T47D (cell line): ENCODE measurements at regions not wholly inside any gene's neighbourhood (a gene's known extent, or its start where the extent isn't known, plus 50 kb on each side); places are given as distances from the start of the nearest gene placed in this dataset.

Experiments used
- DNase-seq, 2 experiments: peaks; one replicate each; pipeline versions ENCODE4 v3.0.0 to v3.0.0-alpha.2; 2011 to 2012; ENCODE audit warnings: low read depth in 1 of 2, low spot score in 1 of 2
- JUND ChIP-seq: IDR thresholded peaks from 2 replicates; pipeline ENCODE4 v1.6.1; 2012; ENCODE audit warnings: low read depth
- in situ Hi-C: cut with HindIII; loops from 2 replicates; pipeline ENCODE4 v1.10.0; 2016; ENCODE audit warnings: low sequenced_read_pairs, low pct_unique_long_range_greater_than_20kb

DNA sequence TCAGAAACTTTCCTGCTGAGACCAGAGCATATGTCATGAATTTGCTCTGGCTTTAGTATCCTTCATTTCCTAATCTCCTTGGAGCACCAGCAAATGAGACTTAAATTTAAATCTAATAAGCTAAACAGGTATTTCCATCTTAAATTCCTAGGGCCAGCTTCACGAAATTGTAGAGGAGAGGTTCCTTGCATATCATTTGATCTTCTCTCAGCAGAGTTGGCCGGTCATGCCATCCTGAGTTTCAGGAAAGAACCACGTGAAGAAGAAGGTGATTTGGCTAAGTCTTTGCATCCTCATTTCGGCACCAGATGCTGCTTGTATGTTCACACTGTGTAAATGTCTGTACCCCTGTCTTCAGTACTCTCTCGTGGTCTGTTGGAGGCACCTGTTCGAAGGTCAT is 370.4 kb upstream of the NBEA start:
- TF ChIP-seq JUND, result no peak
- in situ Hi-C loops, result no loop called here
- no peak for DNase-seq

DNA sequence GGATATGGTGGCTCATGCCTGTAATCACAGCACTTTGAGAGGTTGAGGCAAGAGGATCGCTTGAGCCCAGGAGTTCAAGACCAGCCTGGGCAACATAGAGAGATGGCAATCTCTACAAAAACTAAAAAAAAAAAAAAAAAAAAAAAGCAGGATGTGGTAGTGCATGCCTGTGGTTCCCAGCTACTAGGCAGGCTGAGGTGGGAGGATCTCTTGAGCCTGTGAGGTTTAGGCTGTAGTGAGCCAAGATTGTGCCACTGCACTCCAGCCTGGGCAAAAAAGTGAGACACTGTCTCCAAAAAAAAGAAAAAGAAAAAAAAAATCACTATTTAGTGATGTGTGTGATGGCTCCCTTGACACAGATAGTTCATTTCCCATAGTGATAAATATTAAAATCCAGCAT is 365.0 kb upstream of the NBEA start:
- no peak for TF ChIP-seq JUND
- DNase-seq, result no peak
- in situ Hi-C loops, result no loop called here

- DNase-seq, result no peak
- in situ Hi-C loops, result no loop called here
These were observed 363.6 kb upstream of the NBEA start for GRCh38 chr13:34578471-34578870.

DNA sequence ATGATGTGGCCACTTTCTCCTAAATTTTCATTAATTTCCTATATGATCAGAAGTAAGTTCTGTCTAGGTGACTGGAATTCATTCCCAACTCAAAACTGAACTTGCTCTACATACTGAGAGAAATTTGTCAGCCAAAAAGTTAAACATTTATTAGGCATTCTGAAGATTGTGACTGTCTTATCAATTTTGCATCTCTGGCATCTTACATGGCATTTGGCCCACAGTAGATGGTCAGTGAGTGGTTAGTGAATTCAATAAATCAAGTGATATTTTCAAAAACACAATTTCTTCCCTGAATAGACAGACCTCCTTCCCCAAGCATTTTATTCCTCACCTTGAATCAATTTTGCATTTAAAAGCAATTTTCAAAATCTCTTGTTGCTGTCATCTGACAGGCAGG is 363.2 kb upstream of the NBEA start:
- no peak for TF ChIP-seq JUND
- in situ Hi-C loops, result no loop called here
- DNase-seq, result no peak

More at GRCh38 chr13:34578471-34578870, 363.6 kb upstream of the NBEA start:
- no peak for TF ChIP-seq JUND

DNA sequence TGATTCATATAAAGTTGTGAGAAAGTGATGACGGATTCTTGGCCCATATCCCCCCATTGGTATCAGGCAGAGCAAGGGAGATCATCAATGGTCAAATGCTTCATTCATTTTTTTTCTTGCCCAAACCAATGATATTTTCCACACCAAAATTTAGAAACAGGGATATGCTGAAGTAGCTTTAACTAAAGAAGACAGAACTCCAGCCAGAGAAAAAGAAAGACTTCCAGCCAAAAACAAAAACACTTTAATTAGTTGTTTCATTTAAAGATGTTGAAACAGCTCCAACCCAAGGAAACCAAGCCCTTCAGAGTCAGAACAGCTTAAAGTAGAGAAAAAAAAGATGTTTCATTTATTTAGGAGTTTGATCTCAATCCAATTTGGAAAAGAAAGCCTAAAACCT is 358.9 kb upstream of the NBEA start:
- no peak for DNase-seq
- TF ChIP-seq JUND, result no peak
- in situ Hi-C loops, result no loop called here

DNA sequence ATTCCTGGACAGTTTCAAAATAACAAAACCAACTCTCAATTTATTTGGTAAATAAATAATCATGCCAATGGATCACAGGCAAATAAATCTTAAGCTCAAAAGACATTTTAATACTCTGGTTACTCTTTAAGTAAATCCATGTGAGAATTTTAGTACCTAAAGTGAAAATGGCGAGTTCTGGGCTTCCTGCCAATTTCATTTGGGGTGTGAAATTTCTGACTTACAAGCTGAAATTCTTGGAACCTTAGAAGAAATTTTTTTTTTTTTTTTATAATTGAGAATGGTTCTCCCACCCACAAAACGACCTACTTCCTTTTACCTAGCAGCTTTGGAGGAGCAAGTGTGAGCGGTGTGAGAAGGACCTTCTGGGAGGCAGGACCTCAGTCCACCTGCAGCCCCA is 354.5 kb upstream of the NBEA start:
- DNase-seq, result no peak
- TF ChIP-seq JUND, result no peak
- in situ Hi-C loops, result no loop called here

- in situ Hi-C loops, result no loop called here
- TF ChIP-seq JUND, result no peak
- DNase-seq, result no peak
These were observed 353.7 kb upstream of the NBEA start for GRCh38 chr13:34588362-34588761.

- TF ChIP-seq JUND, result no peak
- in situ Hi-C loops, result no loop called here
- DNase-seq, result no peak
These were observed 352.5 kb upstream of the NBEA start for GRCh38 chr13:34589581-34589980.

DNA sequence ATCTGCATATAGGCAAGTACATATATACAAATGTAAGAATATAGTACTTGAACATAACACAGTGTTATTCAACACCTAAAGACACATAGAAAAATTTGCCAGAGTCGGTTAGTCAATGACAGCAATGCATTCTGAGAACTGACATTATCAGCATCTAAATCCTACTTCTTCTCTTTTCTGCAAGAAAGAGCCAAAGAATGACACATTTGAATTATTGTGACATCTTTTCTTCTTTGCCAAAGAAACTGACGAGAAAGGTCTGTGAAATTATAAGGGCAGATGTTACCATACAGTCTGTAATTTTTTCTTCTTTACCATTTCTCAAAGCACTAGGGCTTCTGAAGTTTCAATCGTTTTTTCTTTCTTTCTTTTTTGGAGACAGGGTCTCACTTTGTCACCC is 350.9 kb upstream of the NBEA start:
- no peak for TF ChIP-seq JUND
- DNase-seq, result no peak
- in situ Hi-C loops, result no loop called here

DNA sequence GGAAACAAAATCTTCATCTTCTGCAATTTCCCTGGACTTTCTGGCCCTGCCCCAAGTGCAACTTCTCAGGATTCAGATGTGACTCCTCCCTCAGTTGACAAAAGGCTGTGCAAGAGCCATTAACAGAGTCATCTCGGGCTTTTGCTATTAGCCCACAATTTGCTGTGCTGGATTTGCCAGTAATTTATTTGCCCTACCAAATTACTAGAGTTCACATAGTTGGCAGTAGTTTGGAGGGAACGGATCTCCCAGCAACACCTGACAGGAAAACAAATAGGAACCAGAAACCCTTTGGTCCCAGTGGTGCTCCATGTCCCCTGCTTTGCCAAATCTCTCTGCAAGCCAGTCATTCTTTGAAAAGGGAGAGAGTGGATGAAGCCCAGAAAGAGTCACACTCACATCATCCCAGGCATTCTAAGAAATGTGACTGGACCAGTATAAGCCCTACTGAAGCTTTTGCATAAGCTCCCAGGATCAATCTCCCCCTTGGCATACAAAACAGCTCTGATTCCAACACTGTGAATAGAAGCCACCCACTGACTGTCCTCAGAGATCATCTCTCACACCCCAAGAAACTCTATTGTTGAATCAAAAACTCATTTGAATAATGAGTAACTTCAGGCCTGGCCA is 350.1 kb upstream of the NBEA start:
- TF ChIP-seq JUND, result no peak
- in situ Hi-C loops, result no loop called here
- DNase-seq, result no peak

DNA sequence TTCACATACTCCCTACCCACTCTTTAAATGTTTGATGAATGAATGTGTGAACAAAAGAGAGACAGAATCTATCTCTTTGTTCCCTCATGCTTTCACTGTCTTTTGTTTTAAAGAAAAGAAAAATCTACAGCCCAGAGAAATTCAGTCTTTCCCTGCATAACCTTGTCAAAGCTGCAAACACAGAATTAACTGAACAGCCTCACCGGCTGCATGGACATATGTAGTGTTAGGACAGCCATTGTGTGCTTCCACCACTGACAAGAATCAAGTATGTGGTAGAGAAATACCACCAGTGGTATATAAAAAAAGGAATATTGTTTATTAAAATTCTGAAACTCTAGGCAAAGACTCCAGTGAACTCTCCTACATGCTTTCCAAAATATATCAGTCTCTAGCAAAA is 348.4 kb upstream of the NBEA start:
- in situ Hi-C loops, result no loop called here
- no peak for TF ChIP-seq JUND
- no peak for DNase-seq

- TF ChIP-seq JUND, result no peak
- in situ Hi-C loops, result no loop called here
- no peak for DNase-seq
These were observed 347.6 kb upstream of the NBEA start for GRCh38 chr13:34594507-34594906.

GRCh38 chr13:34608331-34608730 is 333.7 kb upstream of the NBEA start:
- in situ Hi-C loops, result no loop called here

GRCh38 chr13:34611671-34612070 is 330.4 kb upstream of the NBEA start:
- no peak for DNase-seq
- in situ Hi-C loops, result no loop called here
- no peak for TF ChIP-seq JUND

More at GRCh38 chr13:34608331-34608730, 333.7 kb upstream of the NBEA start:
- DNase-seq, result no peak
- TF ChIP-seq JUND, result no peak
